ENCODE measurements at regions not wholly inside any gene's neighbourhood (a gene's known extent, or its start where the extent isn't known, plus 50 kb on each side); places are given as distances from the start of the nearest gene placed in this dataset.

DNA sequence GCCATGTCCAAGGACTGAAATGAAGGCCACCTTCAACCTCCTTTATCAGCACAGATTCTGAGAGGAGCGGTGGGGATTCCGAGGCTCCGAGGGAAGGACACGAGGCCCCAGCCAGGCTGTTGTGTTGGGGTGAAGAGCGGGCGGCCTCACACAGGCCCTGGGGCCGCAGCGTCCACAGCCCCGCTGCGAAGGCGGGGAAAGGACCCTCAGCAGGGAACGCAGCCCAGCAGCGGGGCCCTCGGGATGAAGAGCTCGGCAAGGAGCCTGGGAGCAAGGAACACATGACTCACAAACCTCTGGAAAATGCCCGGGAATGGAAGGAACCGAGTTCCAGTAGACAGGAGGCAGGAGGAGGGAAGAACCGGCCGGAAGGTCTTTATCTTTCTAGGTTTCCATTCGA is 227.2 kb downstream of the BRD1 start:
- DNase-seq (ENCODE audit: low spot score) (peak; percentile 43), ATAC-seq (ENCODE audit: low read depth) (no peak)
- H3K4me3 ChIP-seq (ENCODE audit: severe bottlenecking) = no peak overlapping the region
- H3K9me3 ChIP-seq (ENCODE audit: severe bottlenecking) = no peaks in the 10 kb centered on the region
- H3K27ac ChIP-seq (ENCODE audit: poor library complexity, severe bottlenecking) = no peak overlapping the region
- TF ChIP-seq CTCF (IDR thresholded peaks at IDR 0.05; ENCODE audit: poor library complexity, severe bottlenecking) = no peak
- no peaks in the 10 kb centered on the region for H3K36me3 ChIP-seq (ENCODE audit: low read depth)
- H3K4me1 ChIP-seq (ENCODE audit: insufficient read depth, poor library complexity, severe bottlenecking) = no peaks in the 10 kb centered on the region
- no peaks in the 10 kb centered on the region for H3K27me3 ChIP-seq (ENCODE audit: insufficient read depth, poor library complexity, severe bottlenecking)

DNA sequence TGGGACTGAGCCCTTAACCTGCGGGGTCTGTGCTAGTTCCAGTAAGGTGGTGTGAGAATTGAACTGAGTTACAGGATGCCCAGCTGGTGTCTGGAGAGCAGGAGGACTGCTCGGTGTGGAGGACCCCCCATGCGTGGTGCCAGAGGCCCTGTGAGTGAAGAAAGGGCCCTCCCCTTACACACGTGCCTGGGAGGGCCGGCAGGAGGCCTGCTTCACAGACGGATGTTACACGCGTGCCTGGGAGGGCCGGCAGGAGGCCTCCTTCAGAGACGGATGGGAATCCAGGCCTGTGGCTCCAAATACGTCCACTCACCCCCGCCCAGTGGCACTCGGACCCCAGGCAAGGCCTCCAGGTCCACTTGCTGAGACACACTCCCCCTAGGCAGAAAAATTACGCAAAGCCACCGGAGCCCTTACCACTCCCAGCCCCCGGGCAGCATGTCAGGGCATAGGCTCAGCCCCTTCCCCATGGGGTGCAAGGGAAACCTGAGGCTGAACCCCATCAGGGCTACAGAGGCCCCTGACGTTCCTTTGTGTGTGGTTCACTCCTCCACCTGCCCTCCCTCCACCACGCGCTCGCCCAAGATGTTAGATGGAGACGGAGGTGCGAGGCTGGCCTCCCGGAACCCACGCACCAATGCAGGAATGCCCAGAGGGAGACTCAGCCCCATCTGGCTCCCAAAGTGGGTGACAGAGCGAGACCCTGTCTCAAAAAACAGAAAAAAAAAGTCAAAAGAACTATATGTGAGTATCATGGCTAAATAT is 227.8 kb downstream of the BRD1 start:
- no peaks in the 10 kb centered on the region for H3K36me3 ChIP-seq (ENCODE audit: low read depth)
- DNase-seq (ENCODE audit: low spot score) (peak; percentile 34), ATAC-seq (ENCODE audit: low read depth) (no peak)
- H3K27ac ChIP-seq (ENCODE audit: poor library complexity, severe bottlenecking) = no peak overlapping the region
- no peaks in the 10 kb centered on the region for H3K4me1 ChIP-seq (ENCODE audit: insufficient read depth, poor library complexity, severe bottlenecking)
- TF ChIP-seq CTCF (IDR thresholded peaks at IDR 0.05; ENCODE audit: poor library complexity, severe bottlenecking) = no peak
- H3K4me3 ChIP-seq (ENCODE audit: severe bottlenecking) = no peak overlapping the region
- H3K9me3 ChIP-seq (ENCODE audit: severe bottlenecking) = no peaks in the 10 kb centered on the region
- H3K27me3 ChIP-seq (ENCODE audit: insufficient read depth, poor library complexity, severe bottlenecking) = no peaks in the 10 kb centered on the region

DNA sequence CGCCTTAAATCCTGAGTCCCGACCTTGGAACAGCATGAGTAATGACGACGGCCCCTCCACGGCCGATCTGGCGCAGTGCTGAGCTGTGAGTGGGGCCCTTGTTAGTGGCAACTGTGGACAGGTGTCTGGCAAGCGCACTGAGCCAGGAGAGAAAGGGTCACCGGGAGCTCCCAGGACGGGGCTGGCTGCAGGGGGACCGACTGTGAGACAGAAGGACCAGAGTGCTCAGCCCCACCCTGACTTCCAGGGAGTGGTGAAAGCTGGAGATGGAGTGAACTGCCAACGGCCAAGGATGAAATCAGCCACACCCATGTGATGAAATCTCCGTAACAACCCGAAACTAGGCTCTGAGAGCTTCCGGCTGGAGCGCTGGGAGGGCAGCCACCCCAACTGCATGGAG is 228.6 kb downstream of the BRD1 start:
- H3K27me3 ChIP-seq (ENCODE audit: insufficient read depth, poor library complexity, severe bottlenecking) = no peaks in the 10 kb centered on the region
- DNase-seq (ENCODE audit: low spot score) (no peak), ATAC-seq (ENCODE audit: low read depth) (no peak)
- H3K36me3 ChIP-seq (ENCODE audit: low read depth) = no peaks in the 10 kb centered on the region
- no peak overlapping the region for H3K4me3 ChIP-seq (ENCODE audit: severe bottlenecking)
- H3K9me3 ChIP-seq (ENCODE audit: severe bottlenecking) = no peaks in the 10 kb centered on the region
- no peak for TF ChIP-seq CTCF (IDR thresholded peaks at IDR 0.05; ENCODE audit: poor library complexity, severe bottlenecking)
- no peak overlapping the region for H3K27ac ChIP-seq (ENCODE audit: poor library complexity, severe bottlenecking)
- no peaks in the 10 kb centered on the region for H3K4me1 ChIP-seq (ENCODE audit: insufficient read depth, poor library complexity, severe bottlenecking)

GRCh38 chr22:49598338-49598737 is 229.3 kb downstream of the BRD1 start:
- H3K4me1 ChIP-seq (ENCODE audit: insufficient read depth, poor library complexity, severe bottlenecking) = no peaks in the 10 kb centered on the region
- ATAC-seq (ENCODE audit: low read depth) (no peak), DNase-seq (ENCODE audit: low spot score) (no peak)
- no peak overlapping the region for H3K4me3 ChIP-seq (ENCODE audit: severe bottlenecking)
- no peaks in the 10 kb centered on the region for H3K27me3 ChIP-seq (ENCODE audit: insufficient read depth, poor library complexity, severe bottlenecking)
- no peak overlapping the region for H3K27ac ChIP-seq (ENCODE audit: poor library complexity, severe bottlenecking)
- no peaks in the 10 kb centered on the region for H3K36me3 ChIP-seq (ENCODE audit: low read depth)
- TF ChIP-seq CTCF (IDR thresholded peaks at IDR 0.05; ENCODE audit: poor library complexity, severe bottlenecking) = no peak
- H3K9me3 ChIP-seq (ENCODE audit: severe bottlenecking) = no peaks in the 10 kb centered on the region

- H3K9me3 ChIP-seq (ENCODE audit: severe bottlenecking) = no peaks in the 10 kb centered on the region
- H3K27me3 ChIP-seq (ENCODE audit: insufficient read depth, poor library complexity, severe bottlenecking) = no peaks in the 10 kb centered on the region
- DNase-seq (ENCODE audit: low spot score) = no peak
- no peak for ATAC-seq (ENCODE audit: low read depth)
- no peaks in the 10 kb centered on the region for H3K36me3 ChIP-seq (ENCODE audit: low read depth)
- H3K4me3 ChIP-seq (ENCODE audit: severe bottlenecking) = no peak overlapping the region
- H3K4me1 ChIP-seq (ENCODE audit: insufficient read depth, poor library complexity, severe bottlenecking) = no peaks in the 10 kb centered on the region
- no peak for TF ChIP-seq CTCF (IDR thresholded peaks at IDR 0.05; ENCODE audit: poor library complexity, severe bottlenecking)
- H3K27ac ChIP-seq (ENCODE audit: poor library complexity, severe bottlenecking) = no peak overlapping the region
Measured at GRCh38 chr22:49597428-49598039, 230.1 kb downstream of the BRD1 start.
